HG02852 (cell line): ENCODE measurements at regions not wholly inside any gene's neighbourhood (a gene's known extent, or its start where the extent isn't known, plus 50 kb on each side); places are given as distances from the start of the nearest gene placed in this dataset.
A peak's percentile ranks its signal among the peaks of the same experiment; 100 is the strongest.

Source experiments
- ATAC-seq: cut with Tn5 transposase; IDR thresholded peaks from one replicate; pipeline ENCODE4 v1.9.1; 2021; ENCODE audit warnings: mild to moderate bottlenecking, moderate library complexity; ENCODE audit not compliant: unreplicated experiment

DNA sequence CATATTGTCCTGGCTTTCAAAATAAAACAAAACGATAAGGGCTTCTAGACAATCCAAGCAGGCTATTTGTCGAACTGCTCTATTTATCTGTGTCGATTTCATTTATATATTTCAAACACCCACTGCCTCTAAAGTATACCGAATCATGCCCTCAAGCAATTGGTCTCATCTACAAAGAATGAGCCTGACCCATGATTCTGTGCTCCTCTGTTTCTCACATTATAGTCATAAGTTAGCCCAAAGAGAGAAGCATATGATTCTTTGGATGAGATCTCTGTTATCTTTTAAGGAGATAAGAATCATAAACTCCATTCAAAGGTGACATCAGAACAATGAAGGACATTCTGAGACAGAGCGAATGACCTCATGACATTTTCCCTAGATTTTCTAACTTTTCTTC, 191.1 kb downstream of the MAP2K6 start:
- ATAC-seq, result no peak

DNA sequence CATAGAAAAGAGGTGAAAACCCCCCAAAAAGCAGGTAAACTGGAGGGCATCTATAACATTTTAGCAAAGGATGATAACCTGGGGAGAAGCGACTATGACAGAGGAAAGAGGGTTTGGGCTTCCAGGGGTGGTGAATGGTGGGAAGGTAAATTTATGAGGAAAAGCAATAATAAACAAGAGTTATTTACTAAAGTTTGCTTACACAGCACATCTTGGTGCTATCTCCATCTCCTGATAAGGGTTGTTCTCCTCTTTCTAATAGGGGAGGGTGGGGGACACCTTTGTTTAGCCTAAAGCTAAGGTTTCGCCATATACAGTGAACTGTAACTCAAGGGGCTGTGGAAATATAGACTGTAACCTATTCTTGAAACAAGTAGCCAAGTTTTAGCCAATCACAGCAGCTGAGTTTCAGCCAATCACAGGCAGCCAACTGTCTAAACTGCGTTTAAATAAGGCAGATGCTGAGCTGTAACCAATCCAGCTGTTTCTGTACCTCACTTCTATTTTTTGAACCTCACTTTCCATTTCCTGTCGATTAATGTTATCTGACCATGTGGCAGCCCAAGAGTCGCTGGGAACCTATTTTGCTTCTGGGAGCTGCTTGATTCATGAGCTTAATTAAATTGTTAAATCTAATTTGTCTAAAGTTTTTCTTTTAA, 191.8 kb downstream of the MAP2K6 start:
- no peak for ATAC-seq

DNA sequence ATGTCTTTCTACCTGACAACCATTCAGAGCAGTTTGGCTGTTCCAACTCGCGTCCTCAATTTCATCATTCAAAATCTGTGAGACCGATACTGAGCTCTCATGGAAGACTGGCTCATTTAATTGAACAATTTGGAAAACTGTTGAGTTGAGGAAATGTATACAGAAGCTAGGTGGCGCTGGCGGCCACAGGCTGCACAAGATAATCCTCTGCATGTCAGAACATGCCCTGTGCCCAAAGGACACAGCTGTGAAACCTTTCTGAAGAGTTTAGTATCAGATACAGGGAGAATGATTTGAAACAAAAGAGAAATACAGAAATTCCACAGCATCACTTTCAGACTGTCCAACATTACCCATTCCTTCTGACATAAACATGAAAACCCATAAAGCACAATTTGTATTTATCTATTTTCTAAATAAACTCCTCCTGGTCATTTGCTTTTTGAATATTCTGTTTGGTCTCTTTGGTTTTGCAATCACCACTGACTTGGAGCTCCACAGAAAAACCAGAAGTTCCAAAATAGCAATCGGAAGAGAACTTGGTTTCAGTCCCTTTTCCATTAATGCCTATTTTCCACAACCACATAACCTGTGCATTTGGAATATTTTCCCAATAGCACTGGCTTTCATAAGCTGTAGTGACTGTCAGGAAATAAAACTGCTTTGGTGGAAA, 192.8 kb downstream of the MAP2K6 start:
- peak; percentile 93 for ATAC-seq

DNA sequence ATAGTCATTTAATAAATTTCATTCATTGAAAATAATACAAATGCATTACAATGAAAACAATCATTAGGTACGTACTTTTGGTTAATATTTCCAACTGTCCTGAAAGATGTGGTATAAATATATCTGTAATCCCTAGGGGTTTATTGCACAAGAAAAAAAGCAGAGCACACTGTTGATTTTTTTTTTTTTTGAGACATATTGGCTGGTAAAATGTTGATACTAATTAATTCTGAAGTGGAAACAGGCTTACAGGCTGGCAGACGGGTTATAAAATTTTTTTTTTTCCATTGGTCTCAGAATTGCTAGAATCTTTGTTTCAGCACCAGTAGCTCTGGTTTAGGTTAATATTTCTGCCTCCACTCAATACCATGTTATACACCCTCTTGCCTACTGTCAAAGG, 193.6 kb downstream of the MAP2K6 start:
- ATAC-seq, result no peak

DNA sequence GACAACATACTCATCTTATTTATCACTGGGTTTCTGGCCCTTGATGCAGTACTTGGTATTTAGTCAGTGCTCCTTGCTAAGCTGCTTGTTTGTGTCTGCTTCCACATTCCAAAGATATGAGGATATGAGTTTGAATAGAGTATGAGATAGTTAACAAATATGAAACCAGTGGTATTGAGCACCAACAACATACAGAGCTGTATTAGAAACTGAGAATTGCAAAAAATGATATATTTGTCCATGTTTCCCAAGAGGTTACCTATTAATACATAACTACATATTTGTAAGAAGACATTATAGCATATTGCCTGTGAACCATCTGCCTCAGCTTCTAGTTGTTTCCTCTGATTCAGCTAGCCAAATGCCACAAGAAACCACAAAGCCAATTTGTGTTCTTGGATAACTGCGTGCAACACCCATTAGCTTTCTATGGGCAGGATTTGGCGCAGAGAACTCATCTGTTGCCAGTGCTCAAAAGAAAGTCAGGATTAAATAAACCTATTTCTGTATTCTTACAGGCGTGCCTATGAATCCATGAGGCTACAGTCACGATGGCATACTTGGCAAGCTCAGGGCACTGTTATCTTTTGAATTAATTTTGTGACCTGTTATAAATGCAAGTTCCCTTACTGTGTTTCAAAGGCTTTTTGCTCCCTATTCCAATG, 194.4 kb downstream of the MAP2K6 start:
- ATAC-seq, result no peak

DNA sequence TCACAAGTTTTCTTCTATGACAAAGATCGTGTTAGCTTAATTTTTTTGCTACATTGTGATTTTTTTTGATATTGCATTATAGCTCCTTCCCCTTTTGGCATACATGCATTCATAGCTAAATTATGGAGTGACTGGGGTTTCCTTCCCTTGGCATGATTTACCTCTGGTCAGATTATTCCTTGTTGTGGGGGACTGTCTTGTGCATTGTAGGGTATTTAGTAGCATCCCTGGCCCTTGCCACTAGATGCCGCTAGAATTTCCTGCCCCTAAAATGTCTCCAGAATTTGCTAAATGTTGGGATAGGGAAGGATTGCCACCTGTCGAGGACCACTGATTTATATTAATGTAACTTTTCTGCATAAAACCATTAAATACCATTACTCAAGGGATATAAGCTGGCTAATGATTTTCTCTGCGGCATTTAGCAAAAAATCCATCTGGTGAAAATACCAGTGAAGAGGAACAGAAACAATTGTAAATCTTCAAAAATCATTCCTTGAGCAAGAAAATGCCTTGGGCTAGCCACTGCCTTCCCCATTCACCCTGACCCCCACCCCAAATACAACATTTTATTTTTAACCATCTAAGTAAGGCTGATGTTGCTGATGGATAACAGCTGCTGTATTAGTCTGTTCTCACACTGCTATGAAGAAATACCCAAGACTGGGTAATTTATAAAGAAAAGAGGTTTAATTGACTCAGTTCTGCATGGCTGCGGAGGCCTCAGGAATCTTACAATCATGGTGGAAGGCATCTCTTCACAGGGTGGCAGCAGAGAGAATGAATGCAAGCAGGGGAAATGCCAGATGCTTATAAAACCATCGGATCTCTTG, 195.2 kb downstream of the MAP2K6 start:
- no peak for ATAC-seq

DNA sequence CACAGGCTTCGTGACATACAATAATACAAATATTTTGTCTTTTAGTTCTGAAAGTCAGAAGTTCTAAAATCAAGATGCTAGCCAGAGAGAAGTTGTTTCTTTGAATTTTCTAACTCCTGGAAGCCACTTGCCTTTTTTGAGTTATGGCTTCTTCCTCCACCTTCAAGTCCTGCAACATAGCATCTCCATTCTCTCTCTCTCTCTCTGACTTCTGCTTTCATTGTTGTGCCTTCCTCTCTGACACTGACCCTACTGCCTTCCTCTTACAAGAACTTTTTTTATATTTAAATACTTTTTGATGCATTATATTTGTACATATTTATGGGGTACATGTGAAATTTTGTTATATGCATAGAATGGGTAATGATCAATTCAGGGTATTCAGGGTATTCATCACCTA, 205.9 kb downstream of the MAP2K6 start:
- no peak for ATAC-seq

DNA sequence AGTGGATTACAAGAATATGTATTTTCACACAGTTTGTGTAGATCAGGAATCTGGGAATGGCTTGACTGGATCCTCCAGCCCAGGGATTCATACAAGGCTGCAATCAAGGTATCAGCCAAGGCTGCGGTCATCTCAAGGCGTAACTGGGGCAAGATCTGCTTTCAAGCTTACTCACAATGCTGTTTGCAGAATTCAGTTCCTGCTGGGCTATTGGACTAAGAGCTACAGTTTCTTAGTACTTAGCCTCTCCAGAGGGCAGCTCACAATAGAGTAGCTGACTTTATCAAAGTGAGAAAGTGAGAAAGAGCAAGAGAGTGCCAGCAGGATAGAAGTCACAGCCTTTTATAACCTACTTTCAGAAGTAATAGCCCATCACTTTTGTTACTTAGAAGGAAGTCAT, 211.0 kb downstream of the MAP2K6 start:
- no peak for ATAC-seq

DNA sequence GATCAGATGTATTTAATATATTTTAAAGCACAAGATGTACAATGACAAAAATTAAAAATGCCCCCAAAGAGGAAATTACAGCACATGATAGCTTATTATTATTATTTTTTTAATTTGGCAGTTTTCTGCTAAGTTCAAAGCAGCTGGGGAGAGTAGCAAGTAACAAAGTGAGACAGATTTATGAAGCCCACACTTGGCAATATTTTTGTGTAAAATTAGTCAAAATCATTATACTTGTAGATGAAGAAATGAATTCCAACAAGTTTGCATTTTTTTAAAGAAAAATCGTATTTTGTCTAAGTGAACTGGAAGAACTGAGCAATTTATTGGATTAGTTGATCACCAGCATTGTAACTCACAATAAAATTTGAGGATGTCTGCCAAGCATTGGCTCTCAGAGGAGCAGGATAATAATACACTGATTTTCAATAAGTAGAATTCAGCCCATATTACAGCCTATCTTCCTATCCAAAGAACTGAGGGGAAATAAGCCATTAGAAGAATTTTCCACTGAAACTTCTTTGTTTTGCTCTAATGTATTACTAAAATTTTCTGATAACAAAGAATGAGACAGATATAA, 215.6 kb downstream of the MAP2K6 start:
- no peak for ATAC-seq

DNA sequence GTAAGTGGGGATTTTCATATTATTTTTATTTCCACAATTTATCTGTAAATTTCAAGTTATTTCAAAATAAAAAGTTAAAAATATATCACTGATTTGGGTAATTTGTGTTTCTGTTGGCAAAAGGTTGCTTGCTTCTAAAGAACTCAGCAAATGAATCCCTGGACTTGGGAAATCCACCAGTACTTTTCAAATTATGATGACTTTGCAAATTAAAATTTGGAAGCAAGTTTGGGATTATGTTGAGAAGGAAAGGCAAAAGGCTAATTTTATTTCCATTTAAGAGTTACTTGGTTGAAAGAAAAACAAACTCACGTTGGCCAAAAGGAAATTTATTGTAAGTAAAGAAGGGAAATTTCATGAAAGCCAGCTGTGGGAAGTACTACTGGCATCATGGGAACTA, 220.3 kb downstream of the MAP2K6 start:
- ATAC-seq, result no peak

DNA sequence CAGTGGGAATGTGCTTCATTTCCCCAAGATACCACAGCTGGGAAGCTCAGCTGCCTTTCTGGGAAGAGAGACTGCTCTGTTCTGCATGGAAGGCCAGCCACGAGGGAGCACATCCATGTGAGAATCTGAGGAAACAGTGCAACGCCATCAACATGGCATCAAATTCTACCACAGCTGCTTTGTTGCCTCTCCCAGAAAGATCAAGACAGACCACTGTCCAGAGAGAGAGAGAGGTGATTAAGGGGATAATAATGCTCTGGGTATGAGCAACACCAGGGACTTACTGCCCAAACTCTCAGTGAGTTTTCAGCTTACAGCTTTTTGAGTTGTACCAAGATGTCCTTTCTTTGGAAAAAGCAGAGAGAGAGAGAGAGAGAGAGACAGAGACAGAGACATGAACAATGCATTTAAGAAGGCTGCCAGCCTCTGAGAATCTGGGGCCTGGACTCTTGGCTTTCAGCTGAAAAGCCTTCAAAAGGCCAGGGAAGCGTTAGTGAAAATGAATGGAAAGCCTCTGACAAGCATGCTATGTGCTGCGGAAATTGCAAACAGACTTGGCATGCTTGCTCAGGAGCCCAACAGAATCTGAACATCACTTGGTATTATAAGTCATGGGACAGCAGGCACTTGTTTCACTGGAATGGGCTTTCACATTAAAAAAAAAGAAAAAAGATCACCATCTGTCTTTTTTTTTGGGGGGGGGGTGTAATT, 223.1 kb downstream of the MAP2K6 start:
- no peak for ATAC-seq

DNA sequence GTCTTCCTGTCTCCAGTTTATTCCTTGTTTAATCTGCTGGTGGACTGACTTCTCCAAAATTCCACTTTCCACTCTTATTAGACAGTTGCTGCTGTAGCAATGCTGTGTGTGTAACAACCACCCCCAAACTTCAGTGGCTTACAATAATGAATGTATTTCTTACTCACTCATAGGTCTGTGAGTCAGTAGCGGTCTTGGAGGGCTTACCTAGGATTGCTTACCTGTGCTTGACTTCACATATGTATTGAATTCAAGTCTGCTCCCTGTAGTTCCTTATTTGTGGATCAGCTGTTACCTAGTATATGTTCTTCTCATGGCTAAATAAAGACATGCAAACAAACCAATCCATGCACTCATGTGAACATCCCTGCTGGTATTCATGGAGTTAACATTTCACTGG, 224.6 kb downstream of the MAP2K6 start:
- ATAC-seq, result no peak

DNA sequence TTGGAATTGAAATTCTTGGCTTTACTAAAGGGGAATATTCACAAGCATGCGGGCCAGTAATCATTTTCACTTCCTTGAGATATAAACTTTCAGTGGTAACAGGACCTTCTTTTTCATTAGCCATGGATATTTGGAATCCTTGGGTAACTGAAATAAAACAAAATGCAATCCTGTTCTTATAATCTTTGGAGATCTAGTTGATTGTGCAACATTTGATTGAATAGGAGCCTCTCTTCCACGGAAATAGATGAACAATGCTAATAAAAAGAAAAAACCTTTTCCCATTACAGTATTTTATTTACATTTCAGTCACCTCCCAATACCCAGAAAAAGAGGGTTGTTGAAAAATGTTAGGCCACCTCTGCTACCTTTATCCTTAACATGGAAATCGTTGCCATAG, 225.6 kb downstream of the MAP2K6 start:
- ATAC-seq, result no peak

DNA sequence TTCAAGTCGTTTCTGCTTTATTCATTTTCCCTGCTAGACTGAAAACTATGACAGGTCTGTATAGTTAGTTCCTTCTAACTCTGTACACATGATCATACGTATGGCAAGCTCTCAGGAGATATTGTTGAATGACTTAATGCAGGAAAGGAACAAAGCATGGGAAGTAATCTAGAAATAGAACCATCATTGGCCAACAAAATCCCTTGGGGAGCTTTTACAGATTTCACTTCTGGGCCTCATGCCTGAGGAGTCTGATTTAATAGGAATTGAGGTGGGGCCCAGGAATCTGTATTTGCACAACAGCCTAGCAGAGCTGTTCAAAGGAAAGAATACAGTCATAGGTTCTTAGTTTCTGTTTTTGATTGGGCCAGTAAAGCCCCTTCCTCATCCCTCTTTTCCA, 229.2 kb downstream of the MAP2K6 start:
- ATAC-seq, result no peak

DNA sequence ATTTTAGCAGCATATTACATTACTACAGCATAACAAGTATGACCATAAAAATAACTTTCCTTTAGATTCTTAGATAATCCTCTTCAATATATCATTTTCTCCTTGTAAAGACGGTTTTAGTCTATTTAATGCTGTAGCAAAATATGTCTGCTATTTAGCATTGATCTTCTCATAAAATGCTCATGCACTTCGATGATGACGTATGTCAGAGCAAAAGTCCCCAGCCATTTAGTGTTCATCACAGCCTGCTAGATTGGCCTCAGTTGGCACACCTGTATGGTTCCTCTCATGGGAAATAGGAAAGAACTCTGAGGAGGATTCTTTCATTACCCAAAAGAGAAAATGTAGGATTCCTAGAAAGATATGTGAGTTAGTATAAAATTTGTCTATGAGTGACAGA, 232.2 kb downstream of the MAP2K6 start:
- no peak for ATAC-seq

DNA sequence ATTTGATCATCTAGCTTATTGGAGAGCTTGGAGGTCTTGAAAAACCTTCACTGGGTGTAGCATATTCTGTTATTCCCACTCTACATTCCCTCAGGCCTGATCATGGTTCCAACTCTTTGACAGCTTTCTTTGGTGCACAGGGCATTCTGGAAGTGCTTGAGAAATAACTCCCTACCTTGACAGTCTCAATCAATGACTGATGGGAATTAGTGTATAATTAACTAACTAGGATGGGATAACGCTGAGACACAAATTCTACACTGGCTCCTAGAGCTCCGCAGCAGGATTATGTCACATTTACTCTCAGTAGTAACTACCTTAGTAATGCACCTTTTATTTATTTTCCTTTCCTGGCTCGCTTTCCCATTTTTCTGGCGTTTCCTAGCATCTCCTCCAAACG, 236.4 kb downstream of the MAP2K6 start:
- no peak for ATAC-seq

DNA sequence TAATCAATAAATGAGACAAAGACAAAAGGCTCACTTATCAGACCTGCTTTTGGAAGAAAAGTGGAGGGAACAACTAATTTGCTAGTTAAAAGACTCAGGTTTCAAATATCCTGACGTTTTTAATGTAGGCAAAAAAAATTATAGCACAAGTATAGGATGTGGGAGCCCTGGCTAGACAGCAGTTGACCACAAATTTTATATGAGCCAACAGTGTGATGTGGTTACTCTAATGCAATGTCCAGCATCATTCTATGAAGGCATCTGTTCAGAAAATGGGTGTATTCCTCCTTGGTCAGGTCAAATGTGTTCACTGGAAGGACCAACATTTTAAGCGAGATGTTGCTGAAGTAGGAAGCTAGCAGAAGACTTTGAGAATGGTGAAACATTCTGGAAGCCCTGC, 237.4 kb downstream of the MAP2K6 start:
- no peak for ATAC-seq

DNA sequence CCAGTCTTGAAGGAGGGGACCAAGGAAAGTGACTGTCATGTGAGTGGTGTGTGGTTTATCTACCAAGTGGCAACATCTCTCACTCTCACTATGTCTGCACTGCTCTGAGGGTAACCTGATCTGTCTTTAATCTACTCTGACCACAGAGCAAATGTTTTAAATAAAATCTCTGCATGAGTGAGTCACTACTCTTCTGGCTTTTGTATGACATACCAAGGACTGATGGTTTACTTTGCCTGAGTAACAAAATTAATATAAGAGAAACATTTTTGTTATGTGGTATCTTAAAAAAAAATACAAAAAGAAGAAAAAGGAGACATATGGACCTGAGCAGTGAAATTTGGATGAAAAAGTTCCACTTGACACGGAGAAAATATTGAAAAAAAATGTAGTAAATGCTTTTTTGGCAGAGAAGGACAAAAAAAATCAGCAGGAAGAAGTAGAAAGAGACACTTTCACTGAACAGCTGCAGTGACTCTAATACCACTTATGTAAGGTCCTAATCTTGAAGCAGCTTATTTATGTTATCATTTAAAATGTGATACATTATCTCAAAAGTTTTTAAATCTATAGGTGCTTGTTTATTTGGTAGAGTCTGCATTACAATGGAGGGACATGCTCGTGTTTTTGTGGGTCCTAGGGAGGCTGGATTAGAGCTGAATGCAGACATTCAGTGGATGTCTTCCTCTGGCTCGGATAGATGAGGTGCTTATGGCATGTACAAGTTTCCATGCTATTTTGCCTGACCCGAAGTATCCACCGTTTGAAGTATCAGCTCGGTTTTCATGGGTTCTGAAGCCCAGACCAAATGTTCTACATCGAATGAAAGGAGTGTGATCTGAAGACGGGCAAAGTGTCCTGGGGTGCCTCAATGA, 240.7 kb downstream of the MAP2K6 start:
- ATAC-seq, result no peak

DNA sequence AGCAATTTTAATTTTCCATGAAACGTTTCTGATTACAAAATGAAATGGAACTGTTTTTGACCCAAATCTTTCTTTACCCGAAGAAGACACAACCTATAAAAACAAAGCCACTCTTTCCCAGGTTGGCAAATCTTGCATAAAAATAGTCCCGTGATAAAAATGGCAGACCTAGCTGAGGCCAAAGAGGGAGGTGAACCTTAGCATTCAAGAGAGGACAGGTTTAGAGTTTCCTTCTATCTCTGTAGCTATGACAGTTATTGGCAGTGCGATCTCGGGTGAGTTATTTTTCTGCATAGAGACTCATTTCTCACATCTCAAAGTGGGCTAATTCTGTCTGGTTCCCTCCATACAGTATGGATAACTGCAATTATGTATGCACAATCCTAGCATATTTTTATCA, 241.4 kb downstream of the MAP2K6 start:
- ATAC-seq, result no peak
